Hepatocyte (in vitro differentiated cells): ENCODE measurements at regions not wholly inside any gene's neighbourhood (a gene's known extent, or its start where the extent isn't known, plus 50 kb on each side); places are given as distances from the start of the nearest gene placed in this dataset.

Experiments
- EZH2 ChIP-seq: fragments of 200-600 bp; sonication (generic); IDR thresholded peaks from 2 replicates; pipeline ENCODE4 v1.6.1; 2016; ENCODE audit warnings: antibody characterized with exemption, mild to moderate bottlenecking, borderline replicate concordance
- TF ChIP-seq, protein P1 (sequence below): fragments of 200-600 bp; sonication (generic); IDR thresholded peaks from 2 replicates; pipeline ENCODE4 v1.5.1; 2016; ENCODE audit warnings: antibody characterized with exemption, mild to moderate bottlenecking; ENCODE audit not compliant: poor library complexity

DNA sequence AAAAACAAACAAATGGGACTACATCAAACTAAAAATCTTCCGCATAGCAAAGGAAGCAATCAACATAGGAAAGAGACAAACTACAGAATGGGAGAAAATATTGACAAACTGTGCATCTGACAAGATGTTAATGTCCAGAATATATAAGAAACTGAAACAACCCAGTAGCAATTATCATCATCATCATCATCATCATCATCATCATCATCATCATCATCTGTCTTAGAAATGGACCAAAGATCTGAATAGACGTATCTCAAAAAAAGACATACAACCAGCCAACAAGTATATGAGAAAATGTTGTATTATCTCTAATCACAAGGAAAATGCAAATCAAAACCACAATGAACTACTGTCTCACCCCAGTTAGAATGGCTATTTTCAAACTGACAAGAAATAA is 173.9 kb downstream of the PRR20E start:
- TF ChIP-seq, protein P1, sequence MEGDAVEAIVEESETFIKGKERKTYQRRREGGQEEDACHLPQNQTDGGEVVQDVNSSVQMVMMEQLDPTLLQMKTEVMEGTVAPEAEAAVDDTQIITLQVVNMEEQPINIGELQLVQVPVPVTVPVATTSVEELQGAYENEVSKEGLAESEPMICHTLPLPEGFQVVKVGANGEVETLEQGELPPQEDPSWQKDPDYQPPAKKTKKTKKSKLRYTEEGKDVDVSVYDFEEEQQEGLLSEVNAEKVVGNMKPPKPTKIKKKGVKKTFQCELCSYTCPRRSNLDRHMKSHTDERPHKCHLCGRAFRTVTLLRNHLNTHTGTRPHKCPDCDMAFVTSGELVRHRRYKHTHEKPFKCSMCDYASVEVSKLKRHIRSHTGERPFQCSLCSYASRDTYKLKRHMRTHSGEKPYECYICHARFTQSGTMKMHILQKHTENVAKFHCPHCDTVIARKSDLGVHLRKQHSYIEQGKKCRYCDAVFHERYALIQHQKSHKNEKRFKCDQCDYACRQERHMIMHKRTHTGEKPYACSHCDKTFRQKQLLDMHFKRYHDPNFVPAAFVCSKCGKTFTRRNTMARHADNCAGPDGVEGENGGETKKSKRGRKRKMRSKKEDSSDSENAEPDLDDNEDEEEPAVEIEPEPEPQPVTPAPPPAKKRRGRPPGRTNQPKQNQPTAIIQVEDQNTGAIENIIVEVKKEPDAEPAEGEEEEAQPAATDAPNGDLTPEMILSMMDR: no peak
- TF ChIP-seq EZH2: no peak
